PC-3 (cell line): ENCODE measurements at regions not wholly inside any gene's neighbourhood (a gene's known extent, or its start where the extent isn't known, plus 50 kb on each side); places are given as distances from the start of the nearest gene placed in this dataset.

Experiments
- ATAC-seq: fragments of 200-7000 bp; cut with Tn5 transposase; 2 replicates; pipeline ENCODE4 v1.9.1; 2020; ENCODE audit warnings: mild to moderate bottlenecking, moderate library complexity
- BruUV-seq: library from RNA; stranded (reverse); fragments of 400-500 nt; replicated peaks from 2 replicates; lab custom pipeline; 2021; lab: Mats Ljungman, UMichigan
- CTCF ChIA-PET: fragments of 300-600 bp; sonication (Branson Sonifier 250); formaldehyde crosslinking; loops from one replicate; lab custom pipeline; 2022; ENCODE audit warnings: antibody characterized with exemption; lab: Charles Lee
- POLR2A ChIA-PET: fragments of 300-600 bp; sonication (Branson Sonifier 250); formaldehyde crosslinking; loops from one replicate; lab custom pipeline; 2022; ENCODE audit warnings: antibody characterized with exemption; ENCODE audit not compliant: unreplicated experiment; lab: Charles Lee
- DNase-seq: peaks from one replicate; pipeline ENCODE4 v3.0.0-alpha.2; 2015
- H2AFZ ChIP-seq: fragments of 300-600 bp; sonication (generic); 2 replicates; pipeline ENCODE4 v1.6.0; 2016; ENCODE audit warnings: antibody characterized with exemption, low read length
- H3F3A ChIP-seq: fragments of 300-600 bp; sonication (generic); one replicate; pipeline ENCODE4 v1.6.0; 2017; ENCODE audit warnings: antibody characterized with exemption, low read length, control low read depth, mild to moderate bottlenecking; ENCODE audit not compliant: unreplicated experiment
- H3K27ac ChIP-seq: fragments of 300-600 bp; sonication (generic); 2 replicates; pipeline ENCODE4 v1.5.1; 2016; ENCODE audit warnings: mild to moderate bottlenecking, low read length
- H3K27me3 ChIP-seq: fragments of 300-600 bp; sonication (generic); 2 replicates; pipeline ENCODE4 v1.6.1; 2016; ENCODE audit warnings: low read length, mixed read lengths
- H3K36me3 ChIP-seq: fragments of 300-600 bp; sonication (generic); 2 replicates; pipeline ENCODE4 v1.6.1; 2016; ENCODE audit warnings: low read depth, mixed run types, low read length, mixed read lengths
- H3K4me1 ChIP-seq: fragments of 300-600 bp; sonication (generic); 2 replicates; pipeline ENCODE4 v1.5.1; 2016; ENCODE audit warnings: low read length; ENCODE audit not compliant: insufficient read depth
- H3K4me2 ChIP-seq: fragments of 300-600 bp; sonication (generic); 2 replicates; pipeline ENCODE4 v1.6.0; 2016; ENCODE audit warnings: low read length
- H3K4me3 ChIP-seq: fragments of 300-600 bp; sonication (generic); 2 replicates; pipeline ENCODE4 v1.5.1; 2016; ENCODE audit warnings: mild to moderate bottlenecking, low read length, mixed read lengths
- H3K79me2 ChIP-seq: fragments of 300-600 bp; sonication (generic); 2 replicates; pipeline ENCODE4 v1.6.1; 2017; ENCODE audit warnings: low read length, mixed read lengths
- H3K9ac ChIP-seq: fragments of 300-600 bp; sonication (generic); 2 replicates; pipeline ENCODE4 v1.6.0; 2016; ENCODE audit warnings: mild to moderate bottlenecking, low read length
- H3K9me2 ChIP-seq: fragments of 300-600 bp; sonication (generic); replicated peaks from 2 replicates; pipeline ENCODE4 v1.6.1; 2016; ENCODE audit warnings: mixed run types, low read length, mixed read lengths
- H3K9me3 ChIP-seq: fragments of 300-600 bp; sonication (generic); 2 replicates; pipeline ENCODE4 v1.6.1; 2016; ENCODE audit warnings: low read length, mixed read lengths
- H4K20me1 ChIP-seq: fragments of 300-600 bp; sonication (generic); 2 replicates; pipeline ENCODE4 v1.6.1; 2016; ENCODE audit warnings: low read length, mixed read lengths
- CTCF ChIP-seq: fragments of 300-600 bp; sonication (generic); conservative IDR thresholded peaks from 2 replicates; pipeline ENCODE4 v1.5.1; 2017; ENCODE audit warnings: antibody characterized with exemption, low read depth, mild to moderate bottlenecking, low read length
- EZH2 ChIP-seq: fragments of 300-600 bp; sonication (generic); IDR thresholded peaks from one replicate; pipeline ENCODE4 v1.6.1; 2017; ENCODE audit warnings: antibody characterized with exemption, mild to moderate bottlenecking, low read length; ENCODE audit not compliant: unreplicated experiment
- EZH2phosphoT487 ChIP-seq: fragments of 300-600 bp; sonication (generic); IDR thresholded peaks from 2 replicates; pipeline ENCODE4 v1.6.1; 2018; ENCODE audit warnings: mild to moderate bottlenecking, antibody characterized with exemption, low read length, borderline replicate concordance
- intact Hi-C: fragments of 100-400 bp; cut with micrococcal nuclease; formaldehyde crosslinking; loops from 2 replicates; pipeline ENCODE4 v1.9.0; 2023

GRCh38 chr18:24632158-24632988 lies 171.9 kb downstream of the HRH4 start:
- ChIA-PET POLR2A (no interaction called here), CTCF (no interaction called here)
- Histone ChIP-seq H3K9me3 (no peaks in the 10 kb centered on the region), H3K4me2 (no peak overlapping the region), H3K27ac (no peak overlapping the region), H3K9me2 (no peaks in the 10 kb centered on the region), H3K79me2 (no peaks in the 10 kb centered on the region), H3K4me1 (no peaks in the 10 kb centered on the region), H3K27me3 (peaks cover 66% of the 10 kb centered on the region), H3F3A (no peaks in the 10 kb centered on the region), H3K36me3 (no peaks in the 10 kb centered on the region), H3K9ac (no peak overlapping the region), H4K20me1 (no peaks in the 10 kb centered on the region), H2AFZ (no peak overlapping the region), H3K4me3 (no peak overlapping the region)
- DNase-seq (no peak), ATAC-seq (no peak)
- TF ChIP-seq CTCF (no peak), EZH2phosphoT487 (no peak), EZH2 (no peak)
- no TSS peak for BruUV-seq
- intact Hi-C loops: no loop called here

GRCh38 chr18:24633121-24633520 lies 172.7 kb downstream of the HRH4 start:
- CTCF ChIA-PET: no interaction called here
- no peak overlapping the region for H2AFZ ChIP-seq

More at GRCh38 chr18:24633121-24633520, 172.7 kb downstream of the HRH4 start:
- no peak overlapping the region for H3K4me2 ChIP-seq
- no peaks in the 10 kb centered on the region for H3F3A ChIP-seq
- H3K36me3 ChIP-seq: no peaks in the 10 kb centered on the region
- H3K27ac ChIP-seq: no peak overlapping the region
- peaks cover 66% of the 10 kb centered on the region for H3K27me3 ChIP-seq
- H3K9me2 ChIP-seq: no peaks in the 10 kb centered on the region
- no peak for ATAC-seq
- H3K4me1 ChIP-seq: no peaks in the 10 kb centered on the region
- H3K9ac ChIP-seq: no peak overlapping the region
- TF ChIP-seq CTCF (no peak), EZH2 (no peak), EZH2phosphoT487 (no peak)
- intact Hi-C loops: no loop called here
- no peak overlapping the region for H3K4me3 ChIP-seq
- H3K79me2 ChIP-seq: no peaks in the 10 kb centered on the region
- POLR2A ChIA-PET: no interaction called here
- no peak for DNase-seq
- no peaks in the 10 kb centered on the region for H3K9me3 ChIP-seq
- BruUV-seq: no TSS peak
- no peaks in the 10 kb centered on the region for H4K20me1 ChIP-seq
